ENCODE measurements at regions not wholly inside any gene's neighbourhood (a gene's known extent, or its start where the extent isn't known, plus 50 kb on each side); places are given as distances from the start of the nearest gene placed in this dataset.

DNA sequence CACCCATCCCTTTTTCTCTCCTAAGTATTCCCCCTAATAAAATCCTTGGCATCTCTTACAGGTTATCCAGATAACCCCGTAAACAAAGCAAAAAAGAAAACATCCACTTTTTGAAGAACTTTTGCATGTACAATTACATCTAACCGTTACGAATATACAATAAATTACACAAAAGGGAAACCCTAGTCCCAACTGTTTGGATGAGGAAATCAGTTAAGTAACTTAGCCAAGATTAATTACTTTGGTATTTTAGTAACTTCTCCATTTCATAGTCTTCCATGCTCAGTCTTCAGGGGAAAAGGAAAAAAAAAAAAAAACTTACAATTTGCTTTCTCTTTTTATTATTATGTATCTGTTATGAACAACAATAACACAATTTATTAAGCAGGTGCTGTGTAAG lies 212.9 kb downstream of the ACTL7B start:
- no peak for DNase-seq

DNA sequence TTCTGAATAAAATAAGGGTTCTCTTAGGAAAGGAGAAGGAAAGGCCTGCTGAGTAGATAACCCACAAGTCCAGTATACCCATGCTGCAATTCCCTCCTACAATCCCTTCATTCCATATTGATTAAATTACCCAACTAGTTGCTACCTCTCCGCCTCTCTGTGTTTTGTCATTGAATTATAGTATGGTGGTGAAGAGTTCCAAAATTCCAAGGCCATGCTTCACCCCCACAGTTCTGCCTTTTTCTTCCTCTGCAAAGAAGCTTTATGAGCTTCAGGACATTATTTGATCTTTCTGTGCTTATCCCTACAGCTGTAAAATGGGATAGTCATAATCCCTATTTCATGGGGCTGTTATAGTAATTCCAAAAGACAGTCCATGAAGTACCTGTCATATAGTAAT lies 215.6 kb downstream of the ACTL7B start:
- no peak for DNase-seq

DNA sequence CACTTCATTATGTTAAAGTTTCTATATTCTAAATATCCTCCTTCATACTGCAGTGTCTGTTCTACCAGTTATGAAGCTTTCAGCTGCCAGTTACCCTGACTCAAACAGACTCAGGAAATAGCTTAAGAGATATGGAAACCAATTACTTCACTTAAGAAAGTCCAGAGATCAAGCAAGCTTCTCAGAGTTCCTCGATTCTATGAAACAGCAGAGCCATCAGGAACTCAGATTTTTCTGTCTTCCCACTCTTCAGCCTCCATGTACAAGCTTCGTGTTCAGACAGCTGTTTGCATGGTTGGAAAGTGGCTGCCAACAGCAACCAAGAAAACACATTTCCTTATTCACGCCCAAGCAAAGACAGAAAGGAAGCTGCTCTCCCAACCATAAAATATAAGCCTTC lies 216.1 kb downstream of the ACTL7B start:
- DNase-seq: no peak

- DNase-seq: no peak
Observed at GRCh38 chr9:108639091-108639490, 216.7 kb downstream of the ACTL7B start.

DNA sequence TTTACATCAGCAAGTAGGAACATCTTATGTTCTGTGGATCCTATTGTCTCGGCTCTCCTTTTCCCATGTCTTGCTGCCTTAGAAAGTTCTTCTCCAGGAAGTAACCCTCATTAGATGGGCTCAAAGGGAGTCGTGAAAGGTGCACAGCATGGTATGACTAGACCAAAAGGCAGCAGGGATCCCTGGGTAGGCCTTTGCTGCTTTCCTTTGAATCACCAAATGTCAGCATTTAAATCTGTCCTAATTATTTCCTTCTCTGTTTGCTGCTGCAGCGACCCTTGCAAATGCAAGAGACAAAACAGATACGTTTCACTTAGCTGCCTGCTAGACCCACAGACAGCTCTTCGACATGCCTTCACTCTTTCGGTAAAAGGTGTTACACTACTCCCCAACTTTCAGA lies 218.4 kb downstream of the ACTL7B start:
- no peak for DNase-seq

- DNase-seq: no peak
Observed at GRCh38 chr9:108636013-108636412, 219.8 kb downstream of the ACTL7B start.

DNA sequence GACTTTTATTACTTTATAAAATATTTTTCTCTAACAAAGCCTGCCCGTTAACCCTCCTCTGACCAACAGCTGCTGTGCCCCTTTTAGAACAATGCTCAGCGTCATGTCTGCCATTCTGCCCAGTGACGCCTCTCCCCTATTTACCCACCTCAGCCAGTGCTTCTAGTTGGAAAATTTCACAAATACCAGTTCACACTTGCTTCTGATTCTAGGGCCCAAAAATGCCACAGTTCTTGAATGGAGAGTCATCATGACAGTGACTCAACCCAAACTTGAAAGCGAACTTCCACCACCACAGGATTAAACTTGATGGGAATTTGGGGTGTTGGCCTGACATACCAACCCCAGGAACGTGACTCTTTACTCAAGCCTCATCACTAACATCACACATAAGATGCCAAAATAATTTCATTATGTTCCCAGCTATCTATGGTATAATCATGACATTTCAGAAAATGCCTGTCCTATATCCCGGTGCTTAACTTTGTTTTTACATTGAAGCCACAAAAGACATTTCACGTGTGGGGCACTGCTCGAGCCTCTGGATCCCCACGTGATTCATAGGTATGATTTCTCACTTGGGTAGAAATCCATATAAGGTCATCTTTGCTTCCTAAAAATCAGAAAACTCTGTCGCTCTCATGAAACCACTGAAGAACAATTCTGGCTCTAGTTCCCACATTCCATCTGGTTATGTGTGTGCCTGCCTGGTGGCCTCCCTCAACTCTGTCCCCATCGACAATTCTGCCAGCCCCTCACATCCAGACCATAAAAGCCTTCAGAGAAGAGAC lies 220.9 kb downstream of the ACTL7B start:
- DNase-seq: no peak

DNA sequence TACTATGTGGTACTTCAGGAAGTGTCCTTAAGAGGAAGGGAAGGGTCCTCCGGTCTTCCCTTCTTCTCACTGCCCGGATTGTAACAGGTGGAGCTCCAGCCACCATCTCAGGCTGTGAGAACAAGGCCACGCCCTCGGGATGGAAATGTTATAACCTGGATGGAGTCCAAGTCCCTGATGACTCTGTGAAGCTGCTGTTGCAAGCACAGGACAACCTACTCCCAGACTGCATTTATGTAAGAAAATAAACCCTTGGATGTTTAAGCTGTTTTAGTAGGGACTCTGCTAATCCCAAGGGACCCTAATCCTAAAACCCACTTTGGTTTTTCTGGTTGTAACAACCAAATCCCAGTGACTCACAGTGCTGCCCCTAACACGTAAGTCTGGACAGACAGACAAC lies 221.6 kb downstream of the ACTL7B start:
- DNase-seq: no peak

GRCh38 chr9:108631496-108632285 lies 224.1 kb downstream of the ACTL7B start:
- DNase-seq: no peak

- no peak for DNase-seq
Observed at GRCh38 chr9:108628316-108628715, 227.5 kb downstream of the ACTL7B start.

GRCh38 chr9:108626743-108627142 lies 229.0 kb downstream of the ACTL7B start:
- DNase-seq: no peak

DNA sequence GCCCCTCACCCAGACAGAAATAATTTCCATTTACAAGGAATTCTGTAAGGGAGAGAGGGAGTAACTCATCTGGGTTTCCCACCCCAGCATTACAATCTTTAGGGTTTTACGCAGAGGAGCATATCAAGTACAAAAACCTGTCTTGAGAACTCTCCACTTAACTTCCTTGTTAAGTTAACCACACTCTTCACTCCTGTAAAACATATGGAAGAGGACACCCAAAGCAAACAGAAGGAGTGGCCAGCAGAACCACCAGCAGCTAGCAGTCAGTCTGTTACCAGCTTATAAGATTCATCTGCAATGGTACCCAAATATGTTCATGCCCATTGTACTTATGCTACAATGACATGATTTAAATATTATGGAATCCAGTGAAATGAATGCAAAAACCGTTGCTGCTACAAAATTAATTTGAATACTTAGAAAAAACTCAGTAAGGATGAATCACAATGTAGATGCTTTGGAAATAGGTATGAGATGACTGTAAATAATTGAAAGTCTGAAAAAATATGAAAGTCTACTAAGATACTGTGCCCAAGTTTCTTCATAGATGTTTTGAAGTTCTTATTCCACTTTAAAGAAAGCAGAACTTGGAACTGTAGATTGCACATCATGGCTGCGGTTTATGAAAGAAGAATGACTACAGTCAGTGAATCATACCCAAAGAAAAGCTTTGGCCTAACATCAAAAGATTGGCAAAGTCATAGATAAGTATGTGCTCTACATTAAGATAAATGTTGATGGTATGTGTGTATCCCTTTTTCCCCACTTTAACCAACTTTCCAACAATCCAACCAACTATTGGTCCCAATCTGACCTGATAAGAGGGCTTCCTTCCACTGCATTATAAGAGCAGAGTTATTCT lies 233.6 kb downstream of the ACTL7B start:
- DNase-seq: no peak

DNA sequence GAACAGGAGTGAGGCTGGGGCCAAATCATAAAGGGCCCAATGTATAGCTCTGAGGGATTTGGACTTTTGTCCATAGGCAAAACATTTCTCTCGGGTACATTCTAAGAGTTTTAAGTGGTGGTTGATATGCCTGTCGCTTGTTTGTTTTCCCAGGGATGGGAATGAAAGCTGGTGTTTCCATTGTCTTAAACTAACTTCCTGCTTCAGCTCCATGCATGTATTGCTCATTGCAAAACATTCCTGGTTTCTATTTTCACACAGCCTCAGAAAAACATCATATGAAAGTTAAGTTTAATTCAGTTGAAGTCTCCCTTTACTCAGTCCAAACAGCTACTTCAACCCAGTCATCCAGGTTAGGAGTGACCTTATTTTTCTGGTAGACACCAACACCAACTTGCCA lies 235.0 kb downstream of the ACTL7B start:
- no peak for DNase-seq

- DNase-seq: no peak
Observed at GRCh38 chr9:108618906-108619550, 236.8 kb downstream of the ACTL7B start.

GRCh38 chr9:108617676-108618075 lies 238.1 kb downstream of the ACTL7B start:
- no peak for DNase-seq

DNA sequence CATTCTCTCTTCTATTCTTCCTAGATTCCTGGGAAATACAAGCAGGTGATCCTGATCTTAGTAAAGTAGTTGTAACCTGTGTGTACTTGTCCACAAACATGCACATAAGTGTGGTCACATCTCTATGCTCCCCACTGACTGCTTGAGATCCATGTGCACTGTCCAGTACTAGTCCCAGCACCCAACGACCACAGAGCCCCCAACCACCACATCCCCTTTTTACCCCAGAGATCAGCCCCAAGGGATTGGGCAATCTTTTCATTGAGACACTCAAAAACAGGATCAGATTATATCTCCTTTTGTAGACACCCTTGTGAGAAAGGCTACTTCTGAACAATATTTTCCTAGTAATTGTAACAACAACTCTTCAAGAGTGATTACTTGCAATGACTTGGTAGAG lies 240.6 kb downstream of the ACTL7B start:
- DNase-seq: no peak

GRCh38 chr9:108612513-108612912 lies 243.3 kb downstream of the ACTL7B start:
- no peak for DNase-seq

GRCh38 chr9:108609897-108610253 lies 245.9 kb downstream of the ACTL7B start:
- DNase-seq: no peak

DNA sequence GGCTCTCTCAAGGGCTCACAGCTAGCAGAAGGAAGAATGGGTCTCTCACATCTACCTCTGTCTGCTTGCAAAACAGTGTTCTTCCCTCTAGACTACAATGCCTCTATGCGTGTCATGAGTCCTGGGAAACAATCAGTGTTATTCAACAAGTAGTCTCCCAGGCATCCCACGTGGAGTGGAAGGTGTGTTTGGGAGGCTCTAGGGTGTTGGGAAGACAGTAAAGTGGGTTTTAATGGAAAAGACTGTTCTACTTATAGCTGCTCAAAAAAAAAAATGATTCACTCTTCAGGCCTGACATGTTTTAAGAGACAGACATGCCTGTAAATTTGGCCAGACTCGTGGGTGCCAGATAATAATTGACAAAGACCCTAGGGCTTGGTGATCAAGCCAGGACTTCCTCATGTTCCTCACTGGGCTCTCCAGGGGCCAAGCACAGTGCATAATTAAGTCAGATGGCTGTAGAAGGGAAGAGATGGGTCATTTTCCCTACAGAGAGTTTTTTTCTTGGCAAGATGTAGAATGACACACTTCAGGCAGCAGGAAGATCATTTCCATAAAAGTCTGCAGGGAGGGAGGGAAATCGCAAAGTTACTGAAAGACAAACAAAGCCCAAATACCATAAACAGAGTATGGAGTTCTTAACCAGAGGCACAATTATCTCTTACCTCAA lies 246.4 kb downstream of the ACTL7B start:
- DNase-seq: no peak

DNA sequence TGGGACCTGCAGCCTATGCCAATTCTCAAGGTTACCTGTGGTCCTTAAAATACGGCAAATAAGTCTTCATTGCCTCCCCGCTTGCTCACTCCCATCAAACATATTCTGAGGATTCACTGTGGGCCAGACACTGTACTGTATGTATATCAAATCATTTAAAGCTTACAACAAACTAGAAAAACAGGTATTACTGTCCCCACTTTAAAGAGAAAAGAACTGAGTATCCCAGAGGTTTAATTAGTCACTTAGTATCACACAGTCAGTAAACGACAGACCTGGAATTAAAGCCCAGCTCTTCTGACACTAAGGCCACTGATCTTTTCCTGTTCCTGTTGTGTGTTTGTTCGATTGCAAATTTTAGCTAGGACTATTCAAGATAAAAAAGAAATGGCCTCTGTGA lies 248.2 kb downstream of the ACTL7B start:
- DNase-seq: no peak

GRCh38 chr9:108606401-108606800 lies 249.4 kb downstream of the ACTL7B start:
- DNase-seq: no peak

DNA sequence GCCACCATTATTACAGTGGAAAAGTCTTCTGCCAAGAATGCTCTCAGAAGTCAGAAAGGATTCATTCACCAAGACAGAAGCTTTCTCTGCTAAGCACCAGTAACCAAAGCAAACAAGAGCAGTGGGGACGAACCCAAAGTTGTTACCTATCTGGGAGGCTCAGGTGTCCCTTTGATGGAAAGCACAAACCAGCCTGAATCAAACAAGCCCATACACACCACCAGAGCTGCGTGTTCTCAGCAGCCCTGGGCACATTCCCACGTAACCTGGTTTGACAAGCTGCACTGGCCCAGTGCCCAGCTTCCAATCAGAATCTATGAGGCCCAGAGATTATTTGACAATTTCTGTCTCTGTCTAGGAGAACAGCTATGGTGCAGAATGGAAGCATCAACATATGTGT lies 252.6 kb downstream of the ACTL7B start:
- no peak for DNase-seq
